A673 (cell line): ENCODE measurements at regions not wholly inside any gene's neighbourhood (a gene's known extent, or its start where the extent isn't known, plus 50 kb on each side); places are given as distances from the start of the nearest gene placed in this dataset.

ENCODE experiments used
- BruUV-seq: library from RNA; stranded (reverse); fragments of 400-500 nt; replicated peaks from 2 replicates; lab custom pipeline; 2021; lab: Mats Ljungman, UMichigan
- CTCF ChIA-PET: fragments of 300-600 bp; sonication (Branson Sonifier 250); formaldehyde crosslinking; loops from one replicate; lab custom pipeline; 2022; ENCODE audit warnings: antibody characterized with exemption; lab: Charles Lee
- POLR2A ChIA-PET: fragments of 300-600 bp; sonication (Branson Sonifier 250); formaldehyde crosslinking; loops from one replicate; lab custom pipeline; 2022; ENCODE audit warnings: antibody characterized with exemption; ENCODE audit not compliant: low non-redundant PET; lab: Charles Lee
- DNase-seq: peaks from one replicate; pipeline ENCODE4 v3.0.0-alpha.2; 2015; ENCODE audit warnings: low spot score
- H3K27ac ChIP-seq: fragments of 200-600 bp; sonication (generic); 2 replicates; pipeline ENCODE4 v1.5.1; 2016; ENCODE audit warnings: mixed run types, low read depth, mild to moderate bottlenecking, mixed read lengths, antibody characterized with exemption, low read length; ENCODE audit not compliant: poor library complexity, severe bottlenecking
- H3K27me3 ChIP-seq: fragments of 200-600 bp; sonication (generic); replicated peaks from 2 replicates; pipeline ENCODE4 v1.6.1; 2017; ENCODE audit warnings: mixed run types, low read depth, mild to moderate bottlenecking, mixed read lengths, antibody characterized with exemption, low read length; ENCODE audit not compliant: insufficient read depth, poor library complexity
- H3K36me3 ChIP-seq: fragments of 200-600 bp; sonication (generic); 2 replicates; pipeline ENCODE4 v1.6.1; 2016; ENCODE audit warnings: mixed run types, mild to moderate bottlenecking, mixed read lengths, antibody characterized with exemption, low read length; ENCODE audit not compliant: insufficient read depth, poor library complexity, severe bottlenecking
- H3K4me1 ChIP-seq: fragments of 200-600 bp; sonication (generic); 2 replicates; pipeline ENCODE4 v1.6.1; 2017; ENCODE audit warnings: mixed run types, mild to moderate bottlenecking, mixed read lengths, antibody characterized with exemption, low read length; ENCODE audit not compliant: insufficient read depth, poor library complexity, severe bottlenecking
- H3K4me3 ChIP-seq: fragments of 200-600 bp; sonication (generic); 2 replicates; pipeline ENCODE4 v1.5.1; 2016; ENCODE audit warnings: low read depth, mixed run types, mild to moderate bottlenecking, mixed read lengths, low read length; ENCODE audit not compliant: poor library complexity, severe bottlenecking
- H3K9me3 ChIP-seq: fragments of 200-600 bp; sonication (generic); 2 replicates; pipeline ENCODE4 v1.6.1; 2016; ENCODE audit warnings: mixed run types, low read depth, mild to moderate bottlenecking, mixed read lengths, antibody characterized with exemption, low read length; ENCODE audit not compliant: poor library complexity, severe bottlenecking
- EZH2 ChIP-seq: fragments of 200-600 bp; sonication (generic); IDR thresholded peaks from 2 replicates; pipeline ENCODE4 v1.6.1; 2017; ENCODE audit warnings: borderline replicate concordance, low read depth, mild to moderate bottlenecking, mixed read lengths, antibody characterized with exemption, low read length; ENCODE audit not compliant: poor library complexity, severe bottlenecking
- intact Hi-C: fragments of 100-400 bp; cut with micrococcal nuclease; formaldehyde crosslinking; loops from one replicate; pipeline ENCODE4 v1.10.0; 2022; ENCODE audit not compliant: unreplicated experiment
- TF ChIP-seq, protein P1 (sequence below): fragments of 300-800, 200-600 bp; sonication (generic); conservative IDR thresholded peaks from 2 replicates; pipeline ENCODE4 v1.5.1; 2017; ENCODE audit warnings: low read depth, mild to moderate bottlenecking, antibody characterized with exemption, low read length, moderate library complexity, mixed read lengths

DNA sequence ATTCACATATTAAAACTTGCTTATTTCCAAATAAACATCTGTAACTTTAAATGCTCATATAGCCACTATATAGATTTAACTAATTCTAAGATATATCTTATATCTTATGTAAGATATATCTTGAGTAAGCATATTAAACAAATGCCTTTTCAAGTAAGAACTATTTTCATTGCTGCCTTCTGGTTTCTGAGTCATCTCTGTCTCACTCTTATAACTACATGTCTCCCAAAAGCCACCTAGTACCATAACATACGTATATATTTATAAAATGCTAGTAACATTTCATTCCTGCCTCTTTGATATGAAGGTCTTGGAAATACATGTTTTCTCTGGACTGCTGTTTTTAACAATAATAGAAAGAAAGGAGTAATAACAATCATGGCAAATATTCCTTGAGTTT is 429.5 kb downstream of the DTWD2 start:
- Histone ChIP-seq H3K4me3 (no peak overlapping the region), H3K27me3 (no peaks in the 10 kb centered on the region), H3K36me3 (no peaks in the 10 kb centered on the region), H3K4me1 (no peaks in the 10 kb centered on the region), H3K9me3 (no peaks in the 10 kb centered on the region), H3K27ac (no peak overlapping the region)
- no peak for DNase-seq
- no TSS peak for BruUV-seq
- CTCF ChIA-PET: no interaction called here
- TF ChIP-seq, protein P1, sequence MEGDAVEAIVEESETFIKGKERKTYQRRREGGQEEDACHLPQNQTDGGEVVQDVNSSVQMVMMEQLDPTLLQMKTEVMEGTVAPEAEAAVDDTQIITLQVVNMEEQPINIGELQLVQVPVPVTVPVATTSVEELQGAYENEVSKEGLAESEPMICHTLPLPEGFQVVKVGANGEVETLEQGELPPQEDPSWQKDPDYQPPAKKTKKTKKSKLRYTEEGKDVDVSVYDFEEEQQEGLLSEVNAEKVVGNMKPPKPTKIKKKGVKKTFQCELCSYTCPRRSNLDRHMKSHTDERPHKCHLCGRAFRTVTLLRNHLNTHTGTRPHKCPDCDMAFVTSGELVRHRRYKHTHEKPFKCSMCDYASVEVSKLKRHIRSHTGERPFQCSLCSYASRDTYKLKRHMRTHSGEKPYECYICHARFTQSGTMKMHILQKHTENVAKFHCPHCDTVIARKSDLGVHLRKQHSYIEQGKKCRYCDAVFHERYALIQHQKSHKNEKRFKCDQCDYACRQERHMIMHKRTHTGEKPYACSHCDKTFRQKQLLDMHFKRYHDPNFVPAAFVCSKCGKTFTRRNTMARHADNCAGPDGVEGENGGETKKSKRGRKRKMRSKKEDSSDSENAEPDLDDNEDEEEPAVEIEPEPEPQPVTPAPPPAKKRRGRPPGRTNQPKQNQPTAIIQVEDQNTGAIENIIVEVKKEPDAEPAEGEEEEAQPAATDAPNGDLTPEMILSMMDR: no peak
- TF ChIP-seq EZH2: no peak
- POLR2A ChIA-PET: no interaction called here
- intact Hi-C loops: no loop called here

DNA sequence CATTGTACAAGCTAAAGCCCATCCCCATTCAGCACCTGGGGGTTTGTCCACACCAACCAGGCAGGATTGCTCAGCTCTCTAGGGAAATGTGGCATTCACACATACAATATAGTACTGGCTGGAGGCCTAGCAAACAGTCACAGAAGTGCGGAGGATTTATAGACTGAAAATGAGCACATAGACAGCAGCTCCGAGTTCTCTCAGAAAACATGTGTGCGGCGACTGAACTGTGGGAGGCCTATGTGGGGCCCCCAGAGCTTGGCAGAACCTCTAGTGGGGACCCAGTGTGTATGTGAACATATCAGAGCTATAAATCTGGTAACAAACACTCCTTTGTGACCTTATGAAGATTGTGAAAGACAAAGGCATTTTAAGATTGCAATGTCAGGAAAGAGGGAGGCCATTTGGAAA is 431.1 kb downstream of the DTWD2 start:
- no peaks in the 10 kb centered on the region for H3K4me1 ChIP-seq
- BruUV-seq: no TSS peak
- intact Hi-C loops: no loop called here
- no peak overlapping the region for H3K27ac ChIP-seq
- H3K4me3 ChIP-seq: no peak overlapping the region
- POLR2A ChIA-PET: no interaction called here
- CTCF ChIA-PET: no interaction called here
- no peak for DNase-seq
- no peaks in the 10 kb centered on the region for H3K36me3 ChIP-seq
- H3K9me3 ChIP-seq: no peaks in the 10 kb centered on the region
- H3K27me3 ChIP-seq: no peaks in the 10 kb centered on the region
- TF ChIP-seq, protein P1: no peak
- TF ChIP-seq EZH2: no peak

DNA sequence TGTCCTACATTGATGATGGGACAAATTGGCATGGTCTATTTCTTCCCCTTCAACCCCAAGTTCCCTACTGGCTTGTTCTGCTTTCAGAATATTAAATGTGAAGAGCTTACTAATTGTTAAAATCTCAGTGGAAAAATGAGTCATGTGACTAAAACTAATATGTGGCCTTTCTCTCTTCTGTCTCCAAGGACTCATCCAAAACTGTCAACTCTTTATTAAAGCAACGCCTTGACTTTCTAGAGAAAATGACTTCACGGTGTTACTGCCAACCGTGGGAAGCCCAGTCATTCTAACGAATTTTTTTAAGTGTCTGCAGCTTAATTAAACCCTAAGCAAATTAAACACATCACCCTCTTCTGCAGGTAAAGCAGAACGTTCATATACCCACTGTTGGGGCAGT is 431.6 kb downstream of the DTWD2 start:
- no peaks in the 10 kb centered on the region for H3K9me3 ChIP-seq
- ChIA-PET POLR2A (no interaction called here), CTCF (no interaction called here)
- BruUV-seq: no TSS peak
- no peak for DNase-seq
- TF ChIP-seq, protein P1: no peak
- no peak for TF ChIP-seq EZH2
- H3K27ac ChIP-seq: no peak overlapping the region
- no peak overlapping the region for H3K4me3 ChIP-seq
- no peaks in the 10 kb centered on the region for H3K36me3 ChIP-seq
- H3K27me3 ChIP-seq: no peaks in the 10 kb centered on the region
- H3K4me1 ChIP-seq: no peaks in the 10 kb centered on the region
- intact Hi-C loops: no loop called here
